Stimulated activated CD4-positive, alpha-beta T cell treated with anti-CD3 and anti-CD28 coated beads, Interleukin-2, amount 100 ng/mL, for 4 hours (primary cell): ENCODE measurements at regions not wholly inside any gene's neighbourhood (a gene's known extent, or its start where the extent isn't known, plus 50 kb on each side); places are given as distances from the start of the nearest gene placed in this dataset.
"Not testable (repeated sequence)": the region's sequence is repeated elsewhere in the genome, so short reads cannot be mapped to it uniquely, and the experiment has no call there.

Source experiments
- DNase-seq: peaks from one replicate; pipeline ENCODE4 v3.0.0-alpha.2; 2020; ENCODE audit warnings: low read depth

DNA sequence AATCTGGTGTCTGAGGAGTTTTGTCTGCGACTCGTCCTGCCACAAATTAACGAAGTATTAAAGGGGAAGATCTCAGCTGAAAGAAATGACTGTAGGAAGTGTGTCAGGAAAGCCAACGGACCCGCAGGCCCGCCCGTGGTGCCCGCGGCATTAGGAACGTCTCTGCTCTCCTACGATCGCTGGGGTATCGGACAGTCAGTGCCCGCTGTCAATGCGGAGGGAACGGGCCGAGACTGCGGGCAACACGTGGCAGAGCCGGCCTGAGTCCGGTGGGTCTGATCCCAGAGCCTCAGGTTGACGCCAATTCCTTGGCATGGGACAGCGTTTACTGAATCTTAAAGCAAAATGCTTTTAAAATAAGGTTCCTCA, 128.7 kb downstream of the KBTBD2 start:
- DNase-seq, result no peak

DNA sequence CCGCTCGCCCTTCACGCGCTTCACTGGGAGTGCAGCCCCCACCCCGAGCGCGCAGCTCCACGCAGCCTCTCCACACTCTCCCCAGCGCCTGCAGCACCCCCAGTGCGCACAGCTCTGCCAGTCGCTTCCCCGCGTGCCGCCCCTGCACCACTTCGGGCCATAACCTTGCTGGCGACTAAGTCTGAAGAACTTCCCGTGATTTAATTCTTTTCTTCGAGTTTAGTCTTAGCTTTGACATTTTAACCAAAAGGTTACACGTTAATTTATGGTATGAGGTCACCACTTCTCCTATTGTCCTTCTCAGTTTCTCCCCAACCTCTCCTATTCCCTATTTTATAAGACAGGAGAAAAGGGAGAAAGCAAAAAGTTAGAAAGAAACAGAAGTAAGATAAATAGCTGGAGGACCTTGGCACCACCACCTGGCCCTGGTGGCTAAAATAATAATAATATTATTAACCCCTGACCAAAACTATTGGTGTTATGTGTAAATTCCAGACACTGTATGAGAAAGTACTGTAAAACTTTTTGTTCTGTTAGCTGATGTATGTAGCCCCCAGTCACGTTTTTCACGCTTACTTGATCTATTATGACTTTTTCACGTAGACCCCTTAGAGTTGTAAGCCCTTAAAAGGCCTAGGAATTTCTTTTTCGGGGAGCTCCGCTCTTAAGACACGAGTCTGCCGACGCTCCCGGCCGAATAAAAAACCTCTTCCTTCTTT, 129.2 kb downstream of the KBTBD2 start:
- not testable (repeated sequence) for DNase-seq

DNA sequence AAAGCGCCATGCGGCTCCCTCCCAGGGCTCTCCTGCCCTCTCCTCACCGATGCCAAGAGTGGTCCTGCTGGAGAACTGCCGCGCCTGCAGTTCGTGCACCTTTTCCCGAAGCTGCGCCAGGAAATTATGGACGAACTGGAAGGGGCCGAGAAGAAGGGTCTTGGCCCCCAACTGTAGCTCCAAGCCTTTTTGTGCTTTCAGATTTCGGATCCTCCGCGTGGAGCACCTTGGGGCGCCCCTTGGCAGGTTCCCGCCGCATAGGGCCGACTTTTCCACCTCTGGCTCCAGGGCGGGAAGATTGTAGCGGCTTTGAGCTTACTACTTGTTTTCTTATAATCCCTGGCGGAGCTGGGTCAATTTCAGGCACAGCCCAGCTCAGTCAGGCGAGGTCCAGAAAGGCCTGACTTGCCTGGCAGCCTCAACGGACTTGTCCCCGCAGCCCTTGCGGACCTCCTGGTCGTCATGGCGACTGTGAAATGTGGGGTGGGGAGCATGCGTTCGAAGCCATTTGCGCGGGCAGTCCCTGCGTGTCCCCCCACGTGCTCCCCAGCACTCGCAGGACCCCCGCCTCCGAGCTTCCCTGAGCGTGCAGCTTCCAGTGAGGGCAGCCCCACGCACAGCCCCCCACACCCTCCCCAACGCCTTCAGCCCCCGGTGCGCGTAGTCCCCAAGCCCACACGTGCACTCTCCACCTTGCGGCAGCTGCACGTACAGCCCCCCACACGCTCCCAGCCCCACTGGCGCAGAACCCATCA, 129.9 kb downstream of the KBTBD2 start:
- DNase-seq, result no peak

DNA sequence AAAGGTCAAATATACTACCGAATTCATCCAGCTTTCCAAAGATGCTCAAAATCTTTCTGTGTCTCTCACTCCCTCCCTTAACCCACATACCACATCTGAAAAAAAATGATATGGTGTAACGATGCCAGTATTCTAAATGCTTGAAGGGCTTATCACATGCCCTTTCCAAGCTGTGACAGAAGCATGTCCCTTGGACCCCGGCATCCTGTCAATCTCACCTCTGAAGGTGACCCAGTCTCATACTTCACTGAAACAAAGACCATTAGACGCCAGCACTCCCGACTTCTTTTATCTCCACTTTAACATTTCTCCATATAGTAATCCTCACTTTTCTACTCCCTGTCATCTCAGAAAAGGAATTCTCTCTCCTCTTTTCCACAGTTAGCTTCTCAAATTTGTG, 130.8 kb downstream of the KBTBD2 start:
- DNase-seq, result not testable (repeated sequence)

DNA sequence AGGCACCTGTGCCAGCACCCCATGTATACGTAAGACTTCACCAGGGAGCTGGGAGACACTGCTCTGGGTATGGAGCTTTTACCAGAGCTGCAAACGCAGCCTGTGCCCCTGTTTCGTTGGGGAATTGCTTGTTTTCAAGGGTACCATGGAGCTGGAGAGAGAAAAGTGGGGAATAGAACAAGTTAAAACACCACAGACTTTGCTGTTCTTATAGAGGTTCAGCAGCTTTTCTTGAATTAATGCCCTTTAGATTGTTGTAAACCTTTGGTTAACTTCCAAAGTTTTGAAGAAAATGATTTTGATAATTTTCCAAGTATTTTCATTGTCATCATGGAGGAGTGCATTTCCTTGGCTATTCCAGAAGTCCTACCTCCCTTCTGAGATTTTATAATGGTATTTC, 131.7 kb downstream of the KBTBD2 start:
- DNase-seq, result not testable (repeated sequence)

DNA sequence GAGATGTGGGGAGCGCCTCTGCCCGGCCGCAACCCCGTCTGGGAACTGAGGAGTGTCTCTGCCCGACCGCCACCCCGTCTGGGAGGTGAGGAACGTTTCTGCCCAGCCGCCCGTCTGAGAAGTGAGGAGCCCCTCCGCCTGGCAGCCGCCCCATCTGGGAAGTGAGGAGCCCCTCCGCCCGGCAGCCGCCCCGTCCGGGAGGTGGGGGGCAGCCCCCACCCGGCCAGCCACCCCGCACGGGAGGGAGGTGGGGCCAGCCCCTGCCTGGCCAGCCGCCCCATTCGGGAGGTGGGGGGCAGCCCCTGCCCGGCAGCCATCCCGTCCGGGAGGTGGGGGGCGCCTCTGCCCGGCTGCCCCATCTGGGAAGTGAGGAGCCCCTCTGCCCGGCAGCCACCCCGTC, 137.7 kb downstream of the KBTBD2 start:
- DNase-seq, result not testable (repeated sequence)

DNA sequence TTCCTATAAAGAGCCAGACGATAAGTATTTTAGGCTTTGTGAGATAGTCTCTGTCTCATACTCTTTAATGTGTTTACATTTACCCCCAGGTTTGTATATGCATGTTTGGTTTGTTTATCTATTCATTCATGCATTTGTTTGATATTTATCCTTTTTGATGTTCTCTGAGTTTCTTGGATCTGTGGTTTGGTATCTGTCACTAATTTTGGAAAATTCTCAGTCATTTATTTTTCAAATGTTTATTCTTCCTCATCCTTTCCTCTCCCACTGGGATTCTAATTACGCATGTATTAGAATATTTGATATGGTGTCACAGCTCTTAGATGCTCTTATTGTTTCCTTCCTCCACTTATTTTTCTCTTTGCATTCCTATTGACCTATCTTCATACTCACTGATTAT, 143.2 kb downstream of the KBTBD2 start:
- DNase-seq, result not testable (repeated sequence)

DNA sequence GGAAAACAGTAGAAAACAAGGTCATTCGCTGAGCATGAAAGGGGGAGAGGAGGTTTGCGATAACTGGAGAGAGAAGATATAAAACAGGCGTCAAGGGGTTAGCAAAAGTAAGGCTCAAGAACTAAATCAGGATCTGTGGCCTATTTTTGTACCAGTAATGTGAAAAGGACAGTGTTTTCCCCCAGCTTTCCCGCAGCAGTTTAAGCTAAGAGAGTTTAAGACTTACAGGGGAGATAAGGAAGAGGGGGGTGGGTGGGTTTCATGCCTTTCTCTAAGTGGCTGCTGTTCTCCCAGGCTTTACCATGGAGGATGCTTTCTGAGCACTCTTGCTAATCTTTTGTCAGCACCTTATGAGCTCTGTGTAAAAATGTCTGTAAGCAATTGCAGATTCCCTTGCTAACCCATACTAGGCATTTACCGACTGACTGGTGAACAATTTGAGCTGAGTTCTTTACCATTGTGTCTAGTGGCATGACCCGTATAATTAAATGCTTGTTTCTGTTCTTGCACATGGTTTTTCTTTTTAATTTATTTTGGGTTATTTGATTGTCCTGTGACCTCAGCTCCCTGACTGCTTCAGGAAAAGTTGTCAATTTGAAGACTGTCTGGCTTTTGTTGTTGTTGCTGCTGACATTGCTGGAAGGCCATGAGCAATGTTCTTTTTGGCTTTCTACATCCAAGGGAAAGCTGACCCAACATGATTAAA, 144.0 kb downstream of the KBTBD2 start:
- not testable (repeated sequence) for DNase-seq

DNA sequence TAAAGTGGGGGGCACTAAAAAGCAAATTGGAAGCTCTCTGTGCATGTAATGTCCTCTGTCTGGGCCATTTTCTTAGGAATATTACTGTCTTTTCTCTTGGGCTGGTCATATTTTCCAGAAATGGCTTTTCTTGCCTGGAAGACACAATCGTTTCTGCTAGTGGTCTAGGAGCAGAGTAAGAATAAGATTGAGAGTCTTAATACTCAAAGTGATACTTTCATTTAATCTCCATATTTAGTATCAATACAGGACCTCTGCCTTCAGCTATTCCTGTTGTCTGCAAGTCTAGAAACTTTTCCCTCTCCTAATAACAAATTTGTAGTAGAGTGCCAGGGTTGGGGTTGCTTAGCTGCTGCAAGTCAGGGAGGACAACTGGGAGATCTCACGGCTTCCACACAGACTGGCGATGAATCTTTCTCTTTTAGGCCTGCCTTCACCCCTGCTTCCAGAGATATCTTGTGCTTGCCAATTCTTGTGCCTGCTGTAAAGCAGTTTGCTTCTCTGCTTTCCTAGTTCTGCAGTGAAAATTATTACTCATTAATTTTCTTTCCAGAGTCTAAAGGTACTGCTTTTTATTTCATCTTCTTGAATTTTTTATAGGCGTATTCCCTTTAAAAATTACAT, 149.6 kb downstream of the KBTBD2 start:
- DNase-seq, result not testable (repeated sequence)

DNA sequence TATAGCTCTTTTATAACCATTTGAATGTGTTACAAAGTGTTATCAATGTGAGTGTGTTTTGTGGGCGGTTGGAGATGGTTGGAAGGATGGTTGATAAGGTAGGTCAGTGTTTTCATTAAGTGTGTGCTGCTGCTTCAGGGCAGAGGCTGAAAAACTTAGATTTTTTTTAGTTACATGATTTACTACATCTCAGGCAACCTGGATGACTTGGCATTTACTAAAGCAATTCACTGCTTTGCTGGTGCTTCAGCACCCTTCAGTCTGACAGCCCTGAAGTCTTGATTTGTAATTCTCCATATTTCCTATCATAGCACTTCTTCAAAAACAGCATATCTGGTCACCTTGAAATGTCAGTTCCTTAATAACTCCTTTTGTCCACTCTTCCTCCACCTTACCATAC, 151.8 kb downstream of the KBTBD2 start:
- not testable (repeated sequence) for DNase-seq

DNA sequence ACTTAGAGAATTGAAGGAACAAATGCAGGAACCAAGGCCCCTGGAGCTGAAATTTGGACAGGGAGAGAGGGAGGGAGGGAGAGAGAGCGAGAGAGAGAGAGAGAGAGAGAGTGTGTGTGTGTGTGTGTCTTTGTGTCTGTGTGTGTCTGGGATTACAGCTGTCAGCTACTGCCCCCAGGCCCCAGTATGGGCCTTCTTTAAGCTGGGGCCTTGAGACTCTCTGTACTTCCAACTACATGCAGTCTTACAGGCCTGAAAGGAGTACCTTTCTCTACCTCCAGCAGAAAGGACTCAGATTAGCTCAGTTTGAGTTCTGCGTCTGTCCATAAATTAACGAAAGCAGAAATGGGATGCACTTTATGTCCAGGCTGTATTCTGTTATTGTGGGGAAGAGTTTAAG, 153.2 kb downstream of the KBTBD2 start:
- DNase-seq, result not testable (repeated sequence)

DNA sequence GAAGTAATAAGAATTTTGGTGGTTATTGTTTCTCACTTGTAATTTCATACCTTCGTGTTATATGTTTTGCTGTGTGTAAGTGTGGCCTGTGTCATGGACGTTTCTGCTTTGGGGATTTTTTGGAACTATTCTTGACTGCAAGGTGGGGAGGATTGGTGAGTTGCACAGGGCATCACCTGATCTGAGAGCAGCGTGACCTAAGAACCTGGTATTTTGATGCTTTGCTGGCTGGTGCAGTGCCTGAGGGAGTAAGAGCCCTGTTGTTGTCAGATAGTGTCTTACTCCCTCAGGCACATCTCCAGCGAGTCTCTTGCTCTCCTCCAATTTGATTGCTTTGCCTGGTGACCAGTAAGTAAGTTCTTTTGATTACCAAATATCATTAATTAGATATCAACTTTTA, 158.8 kb downstream of the KBTBD2 start:
- DNase-seq, result not testable (repeated sequence)

DNA sequence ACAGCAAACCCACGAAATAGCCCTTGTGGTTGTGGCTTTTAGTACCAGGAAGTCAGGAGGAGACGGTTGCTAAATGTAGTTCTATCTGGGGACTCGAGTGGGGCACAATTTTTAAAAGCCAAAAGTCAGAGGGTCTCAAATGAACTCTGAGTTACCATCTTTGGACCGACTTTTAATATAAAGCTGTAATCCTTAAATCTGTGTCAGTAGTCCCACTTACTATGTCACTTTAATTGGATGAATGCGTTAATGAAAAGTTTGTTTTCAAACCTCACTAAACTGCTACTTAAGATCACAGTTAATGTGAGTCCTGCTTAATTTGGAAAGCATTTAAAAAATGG, 162.3 kb downstream of the KBTBD2 start:
- not testable (repeated sequence) for DNase-seq

DNA sequence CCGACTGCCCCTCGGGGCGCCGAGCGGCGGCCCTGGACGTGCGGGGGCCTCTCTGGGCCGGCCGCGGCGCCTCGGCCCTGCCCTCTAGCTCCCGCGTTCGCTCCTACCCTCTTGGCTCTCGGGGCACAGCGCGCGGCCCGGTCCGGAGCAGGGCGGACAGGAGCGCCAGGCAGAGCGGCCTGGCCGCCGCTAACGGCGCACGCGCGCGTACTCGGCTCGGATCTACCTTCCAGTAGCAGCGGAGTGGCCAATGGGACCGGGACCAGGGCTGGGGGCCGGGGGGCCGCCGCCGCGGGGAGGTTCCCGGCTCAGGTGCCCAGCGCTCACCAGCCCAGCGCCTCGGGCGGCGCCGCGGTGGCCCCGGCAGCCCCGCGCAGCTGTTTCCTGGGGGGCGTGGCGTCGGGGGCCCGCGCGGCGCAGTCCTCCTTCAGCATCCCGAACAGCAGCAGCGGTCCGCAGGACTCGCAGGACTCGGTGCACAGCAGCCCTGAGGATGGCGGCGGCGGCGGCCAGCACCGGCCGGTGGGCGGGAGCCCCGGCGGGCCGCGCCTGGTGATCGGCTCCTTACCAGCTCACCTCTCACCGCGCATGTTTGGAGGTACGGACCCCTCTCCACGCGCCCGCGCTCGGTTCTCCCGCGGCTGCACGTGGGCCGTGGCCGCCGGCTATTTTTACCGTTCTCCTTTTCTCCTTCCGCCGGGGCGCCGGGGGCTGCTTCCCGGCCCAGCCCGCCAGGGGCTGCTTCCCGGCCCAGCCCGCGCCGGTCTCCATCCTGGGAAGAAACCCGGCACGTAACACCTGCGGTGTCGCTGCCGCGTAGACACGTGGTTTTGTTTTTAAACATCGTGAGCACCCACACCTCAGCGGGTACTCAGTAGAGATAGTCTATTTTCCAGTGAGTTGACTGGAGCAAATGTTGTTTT, 162.9 kb downstream of the KBTBD2 start:
- DNase-seq, result peak; percentile 19

DNA sequence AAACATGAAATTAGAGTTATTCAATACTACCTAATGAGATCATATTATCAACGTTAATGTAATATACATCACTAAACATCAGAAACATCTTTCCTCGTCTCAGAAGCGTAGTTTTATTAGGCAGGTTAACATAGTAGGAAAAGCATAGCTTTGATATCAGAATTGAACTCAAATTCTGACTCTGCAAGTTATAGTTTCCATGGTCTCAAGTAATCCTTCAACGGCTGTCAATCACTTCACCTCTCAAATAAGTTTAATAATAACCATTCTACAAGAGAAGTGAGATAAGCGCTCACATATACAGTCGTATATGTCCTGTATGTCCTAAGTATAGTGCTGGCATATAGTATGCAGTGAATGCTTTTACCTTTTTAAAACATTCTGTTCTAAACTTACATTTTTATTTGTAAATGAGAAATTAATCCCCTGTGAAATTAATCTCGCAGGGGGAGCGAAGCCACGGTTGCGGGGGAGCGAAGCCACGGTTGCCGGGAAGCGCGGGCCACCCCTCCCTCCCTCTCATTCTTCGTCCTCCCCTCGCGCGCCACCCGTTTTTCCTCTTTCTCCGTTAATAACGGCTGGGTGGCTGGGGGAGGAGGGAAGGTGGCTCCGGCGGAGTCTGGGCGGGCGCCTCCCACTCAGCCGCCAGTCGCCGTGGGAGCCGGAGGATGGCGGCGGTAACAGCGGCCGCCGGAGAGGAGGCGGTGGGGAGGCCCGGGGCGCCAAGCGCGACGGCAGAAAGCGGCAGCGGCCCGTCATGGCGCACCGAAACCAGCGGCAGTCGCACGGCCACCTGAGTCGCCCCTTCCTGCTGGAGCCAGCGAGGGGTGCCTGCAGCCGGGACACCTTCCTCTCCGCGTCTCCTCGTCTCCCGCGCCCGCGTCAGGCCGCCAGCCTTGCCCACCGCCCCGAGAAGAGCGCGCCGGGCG, 163.8 kb downstream of the KBTBD2 start:
- peak; percentile 19 for DNase-seq

DNA sequence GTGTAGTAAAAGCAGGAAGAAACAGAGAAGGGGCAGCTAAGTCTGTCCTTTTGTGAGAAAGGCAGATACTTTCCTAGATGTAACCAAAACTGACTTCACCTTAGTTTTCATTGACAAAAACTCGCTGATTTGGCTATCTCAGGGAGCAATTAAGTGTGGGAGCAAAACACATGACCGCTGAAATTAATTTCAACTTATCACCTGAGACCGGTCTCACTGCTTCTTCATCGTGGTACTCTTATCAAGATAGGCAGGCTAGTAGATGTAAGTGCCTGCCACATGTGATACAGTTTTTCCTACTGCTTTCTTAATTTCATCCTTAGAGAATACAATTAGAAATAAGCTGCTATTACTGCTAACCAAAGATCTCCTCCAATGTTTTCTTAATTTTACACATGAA, 168.7 kb downstream of the KBTBD2 start:
- not testable (repeated sequence) for DNase-seq

DNA sequence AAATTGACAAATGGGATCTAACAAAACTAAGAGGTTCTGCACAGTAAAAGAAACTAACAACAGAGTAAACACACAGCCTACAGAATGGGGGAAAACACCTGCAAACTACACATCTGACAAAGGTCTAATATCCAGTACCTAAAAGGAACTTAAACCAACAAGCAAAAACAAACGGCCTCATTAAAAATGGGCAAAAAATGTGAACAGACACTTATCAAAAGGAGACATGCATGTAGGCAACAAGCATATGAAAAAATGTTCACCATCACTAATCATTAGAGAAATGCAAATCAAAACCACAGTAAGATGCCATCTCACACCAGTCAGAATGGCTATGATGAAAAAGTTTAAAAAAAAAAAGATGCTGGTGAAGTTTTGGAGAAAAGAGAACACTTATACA, 197.4 kb downstream of the KBTBD2 start:
- no peak for DNase-seq

DNA sequence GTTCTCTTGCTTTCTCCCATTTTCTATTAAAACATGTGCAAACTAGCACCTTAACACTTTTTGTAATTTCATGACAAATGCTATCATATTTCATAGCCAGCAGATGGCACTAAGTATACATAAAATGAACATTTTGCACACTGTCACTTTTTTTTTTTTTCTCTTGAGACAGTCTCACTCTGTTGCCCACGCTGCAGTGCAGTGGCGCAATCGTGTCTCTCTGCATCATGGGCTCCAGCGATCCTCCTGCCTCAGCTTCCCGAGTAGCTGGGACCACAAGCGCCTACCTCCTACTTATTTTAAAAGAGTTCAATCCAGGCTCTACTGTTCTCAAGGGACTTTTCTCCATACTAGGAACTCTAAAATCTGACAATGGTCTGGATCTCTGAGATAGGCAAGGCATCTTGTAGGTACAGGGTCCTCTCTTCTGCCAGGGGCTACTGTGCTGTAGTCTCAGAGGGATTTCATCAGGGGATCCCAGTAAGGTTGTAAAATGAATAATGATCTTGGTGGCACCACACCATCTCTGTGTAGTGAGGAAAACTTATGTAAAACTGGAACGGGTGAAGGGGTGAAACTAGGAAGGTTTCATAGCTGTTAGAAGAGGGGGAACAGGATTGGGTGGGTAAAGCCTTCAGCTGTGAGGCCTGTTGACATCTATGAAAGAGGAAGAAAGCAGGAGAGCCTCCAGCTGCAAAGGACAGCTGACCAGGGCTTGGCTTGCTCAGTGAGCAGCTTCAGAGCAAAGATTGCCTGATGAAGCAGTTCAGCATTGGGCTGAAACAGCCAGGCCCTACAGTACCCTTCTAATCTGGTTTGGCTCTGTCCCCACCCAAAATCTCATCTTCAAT, 196.9 kb downstream of the AVL9 start:
- DNase-seq, result peak; percentile 1

DNA sequence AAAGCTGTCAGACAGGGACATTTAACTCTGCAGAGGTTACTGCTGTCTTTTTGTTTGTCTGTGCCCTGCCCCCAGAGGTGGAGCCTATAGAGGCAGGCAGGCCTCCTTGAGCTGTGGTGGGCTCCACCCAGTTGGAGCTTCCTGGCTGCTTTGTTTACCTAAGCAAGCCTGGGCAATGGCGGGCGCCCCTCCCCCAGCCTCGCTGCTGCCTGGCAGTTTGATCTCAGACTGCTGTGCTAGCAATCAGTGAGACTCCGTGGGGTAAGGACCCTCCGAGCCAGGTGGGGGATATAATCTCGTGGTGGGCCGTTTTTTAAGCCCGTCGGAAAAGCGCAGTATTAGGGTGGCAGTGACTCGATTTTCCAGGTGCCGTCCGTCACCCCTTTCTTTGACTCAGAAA, 192.8 kb downstream of the AVL9 start:
- DNase-seq, result not testable (repeated sequence)

DNA sequence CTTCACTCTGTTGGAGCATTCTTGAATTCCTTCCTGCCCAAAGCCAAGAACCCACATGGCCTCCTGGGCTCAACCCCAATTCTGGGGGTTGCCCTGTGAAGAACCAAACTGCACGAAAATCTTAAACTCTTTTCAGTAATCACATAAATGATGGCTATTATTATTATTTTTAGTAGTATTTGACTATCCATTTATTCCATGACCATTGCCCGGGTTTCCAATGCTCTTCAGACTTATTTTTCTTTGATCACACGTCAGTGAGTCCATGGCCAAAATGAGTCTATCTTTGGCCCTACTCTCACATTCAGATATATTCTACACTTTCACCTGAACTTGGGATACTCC, 185.9 kb downstream of the AVL9 start:
- DNase-seq, result no peak
